Jurkat, Clone E6-1 (cell line): ENCODE measurements at regions not wholly inside any gene's neighbourhood (a gene's known extent, or its start where the extent isn't known, plus 50 kb on each side); places are given as distances from the start of the nearest gene placed in this dataset.
"Not testable (repeated sequence)": the region's sequence is repeated elsewhere in the genome, so short reads cannot be mapped to it uniquely, and the experiment has no call there.

ENCODE experiments used
- DNase-seq: peaks from one replicate; pipeline ENCODE4 v3.0.0-alpha.2; 2011; ENCODE audit warnings: low read depth, low spot score
- H3K4me3 ChIP-seq: 2 replicates; pipeline ENCODE4 v1.5.1; 2011; ENCODE audit warnings: mild to moderate bottlenecking, low read length, control low read depth, moderate library complexity

- H3K4me3 ChIP-seq: no peak overlapping the region
- no peak for DNase-seq
Measured at GRCh38 chr5:29169886-29170285, 2023.6 kb upstream of the CDH6 start.

DNA sequence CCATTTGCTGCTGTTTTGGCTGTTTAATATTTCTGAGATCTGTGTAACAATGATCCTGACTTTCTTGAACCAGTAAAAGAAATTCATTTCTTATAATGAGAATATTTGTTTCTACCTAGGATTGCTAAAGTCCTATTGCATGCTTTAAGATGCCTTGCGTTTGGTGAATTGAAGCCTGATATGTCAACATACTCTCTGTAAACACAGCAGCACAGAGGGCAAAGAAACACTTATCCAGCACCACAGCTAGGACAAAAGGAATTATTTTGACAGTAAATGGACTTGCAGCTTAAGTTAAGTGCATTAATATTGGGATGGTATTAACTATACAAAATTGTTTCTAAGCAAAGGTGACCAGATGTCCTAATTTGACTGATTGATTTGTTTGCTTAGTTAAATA is 2031.2 kb upstream of the CDH6 start:
- no peak for DNase-seq

DNA sequence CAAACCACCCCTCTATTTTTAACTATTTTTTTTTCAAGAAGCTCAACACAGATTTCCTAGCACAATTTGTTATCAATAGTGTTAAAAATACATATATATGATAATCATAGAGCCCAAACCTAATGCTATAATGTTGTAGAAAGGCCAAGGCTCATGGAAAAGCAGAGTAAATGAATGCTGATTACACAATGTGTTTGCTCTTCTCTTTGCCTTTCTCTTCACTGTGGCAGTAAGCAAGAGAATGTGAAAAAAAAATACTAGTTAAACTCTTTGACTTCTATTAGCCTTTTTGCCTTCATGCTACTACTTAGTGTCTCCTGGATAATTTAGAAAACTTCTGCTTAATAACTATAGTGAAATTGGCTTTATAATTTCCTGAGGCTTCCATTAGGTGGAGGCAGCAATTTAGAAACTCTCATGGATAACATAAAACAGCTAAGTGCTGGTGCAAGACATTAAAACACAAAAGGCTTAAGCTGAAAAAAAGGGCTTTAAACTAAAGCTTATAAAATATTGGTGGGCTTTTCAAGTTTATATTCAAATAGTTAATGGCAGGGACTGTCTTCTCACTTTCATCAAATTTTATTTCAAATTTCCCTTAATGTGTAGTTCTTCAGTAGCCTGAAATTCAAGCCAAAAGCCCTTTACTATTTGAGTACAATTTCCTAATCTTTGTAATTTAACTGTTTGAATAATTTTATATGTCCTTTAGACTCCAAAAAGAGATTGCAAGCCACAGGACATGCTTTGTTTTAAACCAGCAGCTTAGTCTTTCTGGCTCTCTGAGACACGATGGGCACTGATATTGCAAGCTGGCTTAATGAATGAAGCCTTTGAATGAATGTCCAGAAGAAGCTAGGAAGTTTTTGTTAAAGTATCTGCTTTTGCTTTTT is 2031.8 kb upstream of the CDH6 start:
- no peak overlapping the region for H3K4me3 ChIP-seq
- DNase-seq: no peak

More for the DNA sequence above, 2031.2 kb upstream of the CDH6 start:
- H3K4me3 ChIP-seq: no peak overlapping the region

- DNase-seq: no peak
- H3K4me3 ChIP-seq: no peak overlapping the region
Measured at GRCh38 chr5:29157975-29158374, 2035.5 kb upstream of the CDH6 start.

GRCh38 chr5:29150840-29151239 is 2042.6 kb upstream of the CDH6 start:
- DNase-seq: no peak
- no peak overlapping the region for H3K4me3 ChIP-seq

DNA sequence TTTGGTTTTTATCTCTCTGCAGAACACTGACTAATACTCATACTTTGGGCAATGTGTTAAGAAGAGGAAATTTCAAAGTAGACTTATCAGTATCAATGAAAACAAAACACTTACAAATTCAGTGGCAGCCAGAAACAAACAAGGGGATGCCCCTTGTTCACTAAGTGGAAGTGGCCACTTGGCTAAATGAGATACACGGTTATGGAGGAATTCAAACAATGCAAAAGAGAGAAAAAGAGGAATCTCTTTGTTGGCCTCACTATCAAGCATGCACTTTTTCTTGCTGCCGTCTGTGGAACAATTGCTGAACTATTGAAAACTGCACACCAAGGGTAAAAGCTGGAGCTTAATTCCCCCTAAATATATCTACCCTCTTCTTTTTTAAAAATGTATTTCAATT is 2044.9 kb upstream of the CDH6 start:
- H3K4me3 ChIP-seq: no peak overlapping the region
- no peak for DNase-seq

DNA sequence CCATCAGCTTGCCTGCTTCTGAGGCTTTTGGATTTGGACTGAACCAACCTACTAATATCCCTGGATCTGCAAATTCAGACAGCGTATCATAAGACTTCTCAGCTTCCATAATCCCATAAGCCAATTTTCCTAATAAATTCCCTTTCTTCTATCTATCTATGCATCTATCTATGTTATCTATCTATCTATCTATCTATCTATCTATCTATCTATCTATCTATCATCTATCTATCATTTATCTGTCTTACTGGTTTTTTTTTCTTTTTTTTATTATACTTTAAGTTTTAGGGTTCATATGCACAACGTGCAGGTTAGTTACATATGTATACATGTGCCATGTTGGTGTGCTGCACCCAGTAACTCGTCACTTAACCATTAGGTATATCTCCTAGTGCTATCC is 2045.4 kb upstream of the CDH6 start:
- no peak overlapping the region for H3K4me3 ChIP-seq
- DNase-seq: no peak

GRCh38 chr5:29143266-29143665 is 2050.2 kb upstream of the CDH6 start:
- H3K4me3 ChIP-seq: no peak overlapping the region
- no peak for DNase-seq

DNA sequence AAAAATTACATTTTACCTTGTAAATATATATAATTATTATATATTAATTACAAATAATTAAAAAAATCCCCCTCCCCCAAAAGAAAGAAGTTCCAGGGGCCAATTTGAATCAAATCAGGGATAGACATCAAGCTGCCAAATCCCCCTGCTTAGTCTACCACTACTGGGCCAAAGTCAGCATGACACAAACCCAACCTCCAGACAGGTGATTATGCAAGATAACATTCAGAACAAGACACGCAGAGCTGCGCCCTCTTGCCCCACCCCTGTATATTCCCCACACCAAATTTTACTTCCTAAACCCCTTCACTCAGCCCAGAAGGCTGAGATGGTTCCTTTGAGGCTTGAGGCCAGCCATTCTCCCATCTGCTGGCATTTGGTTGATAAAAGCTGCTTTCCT is 2059.1 kb upstream of the CDH6 start:
- DNase-seq: no peak
- H3K4me3 ChIP-seq: no peak overlapping the region

GRCh38 chr5:29131285-29131684 is 2062.2 kb upstream of the CDH6 start:
- no peak overlapping the region for H3K4me3 ChIP-seq
- DNase-seq: no peak

- DNase-seq: no peak
- H3K4me3 ChIP-seq: no peak overlapping the region
Measured at GRCh38 chr5:29130786-29131185, 2062.7 kb upstream of the CDH6 start.

GRCh38 chr5:29127524-29128156 is 2065.8 kb upstream of the CDH6 start:
- not testable (repeated sequence) for DNase-seq, H3K4me3 ChIP-seq

DNA sequence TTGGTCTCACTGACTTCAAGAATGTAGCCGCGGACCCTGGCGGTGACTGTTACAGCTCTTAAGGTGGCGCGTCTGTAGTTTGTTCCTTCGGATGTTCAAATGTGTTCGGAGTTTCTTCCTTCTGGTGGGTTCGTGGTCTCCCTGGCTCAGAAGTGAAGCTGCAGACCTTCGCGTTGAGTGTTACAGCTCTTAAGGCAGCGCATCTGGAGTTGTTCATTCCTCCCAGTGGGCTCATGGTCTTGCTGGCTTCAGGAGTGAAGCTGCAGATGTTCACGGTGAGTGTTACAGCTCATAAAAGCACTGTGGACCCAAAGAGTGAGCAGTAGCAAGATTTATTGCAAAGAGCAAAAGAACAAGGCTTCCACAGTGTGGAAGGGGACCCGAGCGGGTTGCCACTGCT is 2067.0 kb upstream of the CDH6 start:
- not testable (repeated sequence) for H3K4me3 ChIP-seq, DNase-seq

- no peak for DNase-seq
Measured at GRCh38 chr5:29122306-29122705, 2071.2 kb upstream of the CDH6 start.

DNA sequence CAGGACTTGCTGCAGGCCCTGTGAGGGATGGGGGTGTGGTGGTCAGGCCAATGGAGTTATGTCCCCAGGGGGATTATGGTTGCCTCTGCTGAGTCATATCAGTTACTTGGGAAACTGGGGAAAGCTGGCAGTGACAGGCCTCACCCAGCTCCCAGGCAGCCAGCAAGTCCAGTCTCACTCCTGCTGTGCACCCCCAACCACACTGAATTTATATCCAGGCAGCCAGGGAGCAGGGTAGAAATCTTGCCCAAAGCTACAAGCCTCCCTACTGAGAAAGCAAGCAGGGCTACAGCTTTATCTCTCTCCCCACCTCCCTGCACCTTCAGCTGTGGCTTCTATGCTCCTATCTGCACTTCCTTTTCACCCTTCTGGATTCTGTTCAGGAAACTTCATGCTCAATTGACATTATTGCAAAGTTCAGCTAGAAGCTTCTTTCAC is 2076.0 kb upstream of the CDH9 start:
- H3K4me3 ChIP-seq: no peak overlapping the region
- DNase-seq: no peak

More at GRCh38 chr5:29122306-29122705, 2071.2 kb upstream of the CDH6 start:
- H3K4me3 ChIP-seq: no peak overlapping the region

DNA sequence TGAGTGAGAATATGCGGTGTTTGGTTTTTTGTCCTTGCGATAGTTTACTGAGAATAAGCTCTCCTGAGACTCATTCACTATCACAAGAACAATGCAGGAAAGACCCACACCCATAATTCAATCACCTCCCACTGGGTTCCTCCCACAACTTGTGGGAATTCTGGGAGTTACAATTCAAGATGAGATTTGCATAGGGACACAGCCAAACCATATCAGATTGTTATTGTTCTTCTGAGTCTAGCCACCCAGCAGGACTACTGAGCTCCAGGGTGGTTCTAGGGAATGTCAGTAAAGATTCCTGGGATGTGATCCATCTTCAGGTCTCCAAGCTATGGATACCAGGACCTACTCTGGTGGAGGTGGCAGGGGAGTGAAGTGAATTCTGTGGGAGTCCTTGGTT is 2075.1 kb upstream of the CDH9 start:
- no peak for DNase-seq
- no peak overlapping the region for H3K4me3 ChIP-seq

DNA sequence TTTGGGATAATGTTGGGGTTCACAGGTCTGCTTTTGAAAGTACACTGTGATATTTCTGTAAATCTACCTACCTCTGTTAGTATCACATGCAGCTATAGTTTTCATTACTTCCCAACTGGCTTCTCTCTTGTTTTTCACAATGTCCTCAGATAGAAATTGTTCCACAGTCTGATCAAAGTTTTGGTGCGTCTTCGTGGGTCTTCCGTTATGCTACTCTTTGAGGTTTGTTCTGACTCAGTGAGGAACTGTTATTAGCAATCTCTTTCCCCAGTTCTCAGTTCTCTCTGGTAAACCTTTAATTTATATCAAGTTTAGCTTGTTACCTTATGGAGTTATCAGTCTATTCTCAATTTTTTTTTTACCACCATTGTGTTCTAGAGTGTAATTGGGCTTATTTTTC is 2061.2 kb upstream of the CDH9 start:
- no peak overlapping the region for H3K4me3 ChIP-seq

GRCh38 chr5:29089591-29090130 is 2051.3 kb upstream of the CDH9 start:
- no peak overlapping the region for H3K4me3 ChIP-seq
- no peak for DNase-seq

More for the DNA sequence above, 2061.2 kb upstream of the CDH9 start:
- no peak for DNase-seq

GRCh38 chr5:29085142-29085541 is 2046.8 kb upstream of the CDH9 start:
- no peak for DNase-seq
- no peak overlapping the region for H3K4me3 ChIP-seq

DNA sequence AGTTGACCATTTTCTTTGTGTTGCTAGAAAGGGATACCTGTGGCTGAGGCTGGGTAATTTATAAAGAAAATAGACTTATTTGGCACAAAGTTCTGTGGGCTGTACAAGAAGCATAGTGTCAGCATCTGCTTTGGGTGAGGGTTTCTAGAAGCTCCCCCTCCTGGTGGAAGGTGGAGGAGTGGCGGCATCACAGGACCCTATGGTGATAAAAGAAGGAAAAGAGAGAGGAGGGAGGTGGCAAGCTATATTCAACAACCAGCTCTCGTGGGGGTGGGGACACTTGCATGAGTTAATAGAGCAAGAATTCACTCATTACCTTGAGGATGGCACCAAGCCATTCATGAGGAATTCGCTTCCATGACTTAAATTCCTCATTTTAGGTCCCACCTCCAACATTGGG is 2041.4 kb upstream of the CDH9 start:
- no peak overlapping the region for H3K4me3 ChIP-seq
- peak; percentile 22 for DNase-seq
